ENCODE measurements at regions not wholly inside any gene's neighbourhood (a gene's known extent, or its start where the extent isn't known, plus 50 kb on each side); places are given as distances from the start of the nearest gene placed in this dataset.

- no peak overlapping the region for H3K27ac Mint-ChIP-seq
- no peaks in the 10 kb centered on the region for H3K36me3 Mint-ChIP-seq
- H3K27me3 Mint-ChIP-seq (ENCODE audit: low read depth in 3 of 3): peaks cover 0 to 2% (median 0%) of the 10 kb centered on the region in 3 donors
- peaks cover 0 to 15% (median 4%) of the 10 kb centered on the region in 6 donors for H3K9me3 Mint-ChIP-seq
- no peak overlapping the region for H3K4me3 Mint-ChIP-seq
- H3K4me1 Mint-ChIP-seq: no peaks in the 10 kb centered on the region
- no peak for DNase-seq
Observed at GRCh38 chr9:27934471-27934870, 361.2 kb upstream of the C9orf72 start.

GRCh38 chr9:27939186-27939585, 365.9 kb upstream of the C9orf72 start:
- no peak for DNase-seq
- Mint-ChIP-seq H3K4me1 (no peaks in the 10 kb centered on the region), H3K36me3 (no peaks in the 10 kb centered on the region), H3K27ac (no peak overlapping the region), H3K27me3 (ENCODE audit: low read depth in 3 of 3) (peaks cover 0 to 2% (median 0%) of the 10 kb centered on the region in 3 donors), H3K9me3 (peaks cover 0 to 11% (median 4%) of the 10 kb centered on the region in 6 donors), H3K4me3 (no peak overlapping the region)

- no peaks in the 10 kb centered on the region for H3K27me3 Mint-ChIP-seq (ENCODE audit: low read depth in 3 of 3)
Observed at GRCh38 chr9:27940535-27940934, 367.3 kb upstream of the C9orf72 start.

GRCh38 chr9:27943501-27943900, 370.2 kb upstream of the C9orf72 start:
- no peak overlapping the region for H3K4me3 Mint-ChIP-seq
- DNase-seq: no peak
- H3K27me3 Mint-ChIP-seq (ENCODE audit: low read depth in 3 of 3): no peaks in the 10 kb centered on the region
- no peak overlapping the region for H3K27ac Mint-ChIP-seq
- no peaks in the 10 kb centered on the region for H3K36me3 Mint-ChIP-seq
- H3K9me3 Mint-ChIP-seq: peaks cover 0 to 13% (median 2%) of the 10 kb centered on the region in 6 donors
- no peaks in the 10 kb centered on the region for H3K4me1 Mint-ChIP-seq

More at GRCh38 chr9:27940535-27940934, 367.3 kb upstream of the C9orf72 start:
- Mint-ChIP-seq H3K9me3 (peaks cover 0 to 3% (median 2%) of the 10 kb centered on the region in 6 donors), H3K27ac (no peak overlapping the region), H3K4me1 (no peaks in the 10 kb centered on the region), H3K36me3 (no peaks in the 10 kb centered on the region), H3K4me3 (no peak overlapping the region)
- DNase-seq: no peak

- Mint-ChIP-seq H3K4me3 (no peak overlapping the region), H3K4me1 (no peaks in the 10 kb centered on the region), H3K27ac (no peak overlapping the region), H3K27me3 (ENCODE audit: low read depth in 3 of 3) (peaks cover 0 to 1% (median 0%) of the 10 kb centered on the region in 3 donors), H3K9me3 (peaks cover 2 to 19% (median 4%) of the 10 kb centered on the region in 6 donors), H3K36me3 (peaks cover 5 to 8% (median 7%) of the 10 kb centered on the region in 3 donors)
- DNase-seq: no peak
Observed at GRCh38 chr9:27945386-27945785, 372.1 kb upstream of the C9orf72 start.

- H3K4me1 Mint-ChIP-seq: no peaks in the 10 kb centered on the region
- no peak overlapping the region for H3K27ac Mint-ChIP-seq
- no peak for DNase-seq
- H3K9me3 Mint-ChIP-seq: peaks cover 2 to 22% (median 5%) of the 10 kb centered on the region in 6 donors
- no peak overlapping the region for H3K4me3 Mint-ChIP-seq
- peaks cover 0 to 2% (median 0%) of the 10 kb centered on the region in 3 donors for H3K27me3 Mint-ChIP-seq (ENCODE audit: low read depth in 3 of 3)
- peaks cover 5 to 13% (median 8%) of the 10 kb centered on the region in 3 donors for H3K36me3 Mint-ChIP-seq
Observed at GRCh38 chr9:27950382-27950781, 377.1 kb upstream of the C9orf72 start.

- H3K9me3 Mint-ChIP-seq: peaks cover 0 to 10% (median 4%) of the 10 kb centered on the region in 6 donors
- no peak for DNase-seq
- H3K27me3 Mint-ChIP-seq (ENCODE audit: low read depth in 3 of 3): peaks cover 0 to 2% (median 0%) of the 10 kb centered on the region in 3 donors
- H3K27ac Mint-ChIP-seq: no peak overlapping the region
- H3K36me3 Mint-ChIP-seq: peaks cover under 1 to 9% (median 6%) of the 10 kb centered on the region in 3 donors
- H3K4me1 Mint-ChIP-seq: no peaks in the 10 kb centered on the region
- H3K4me3 Mint-ChIP-seq: no peak overlapping the region
Observed at GRCh38 chr9:27954858-27955257, 381.6 kb upstream of the C9orf72 start.

- Mint-ChIP-seq H3K9me3 (peaks cover 3 to 14% (median 11%) of the 10 kb centered on the region in 6 donors), H3K36me3 (peaks cover 0 to 3% (median 0%) of the 10 kb centered on the region in 3 donors), H3K27ac (no peak overlapping the region), H3K4me1 (no peaks in the 10 kb centered on the region), H3K27me3 (ENCODE audit: low read depth in 3 of 3) (peaks cover 0 to 3% (median 1%) of the 10 kb centered on the region in 3 donors), H3K4me3 (no peak overlapping the region)
- no peak for DNase-seq
Observed at GRCh38 chr9:27963836-27964235, 390.6 kb upstream of the C9orf72 start.

GRCh38 chr9:27967210-27967609, 393.9 kb upstream of the C9orf72 start:
- Mint-ChIP-seq H3K4me1 (no peaks in the 10 kb centered on the region), H3K9me3 (peaks cover 0 to 12% (median 9%) of the 10 kb centered on the region in 6 donors), H3K4me3 (no peak overlapping the region), H3K27ac (no peak overlapping the region), H3K36me3 (no peaks in the 10 kb centered on the region), H3K27me3 (ENCODE audit: low read depth in 3 of 3) (peaks cover 0 to 3% (median 1%) of the 10 kb centered on the region in 3 donors)
- no peak for DNase-seq

GRCh38 chr9:27977931-27978330, 404.6 kb upstream of the C9orf72 start:
- H3K27ac Mint-ChIP-seq: no peak overlapping the region
- DNase-seq: no peak
- H3K4me3 Mint-ChIP-seq: no peak overlapping the region
- H3K36me3 Mint-ChIP-seq: no peaks in the 10 kb centered on the region
- peaks cover 0 to 3% of the 10 kb centered on the region in 2 donors for H3K4me1 Mint-ChIP-seq
- peaks cover 2 to 6% (median 3%) of the 10 kb centered on the region in 3 donors for H3K27me3 Mint-ChIP-seq (ENCODE audit: low read depth in 3 of 3)
- H3K9me3 Mint-ChIP-seq: peaks cover 0 to 12% (median 2%) of the 10 kb centered on the region in 6 donors

- peaks cover 2 to 7% (median 5%) of the 10 kb centered on the region in 3 donors for H3K27me3 Mint-ChIP-seq (ENCODE audit: low read depth in 3 of 3)
- peaks cover 1 to 2% of the 10 kb centered on the region in 2 donors for H3K4me1 Mint-ChIP-seq
- peaks cover 0 to 5% (median 3%) of the 10 kb centered on the region in 3 donors for H3K36me3 Mint-ChIP-seq
- DNase-seq: no peak
- no peak overlapping the region for H3K4me3 Mint-ChIP-seq
- H3K9me3 Mint-ChIP-seq: peaks cover 0 to 18% (median 6%) of the 10 kb centered on the region in 6 donors
- H3K27ac Mint-ChIP-seq: peak overlapping the region in 1 of 6 donors; percentile 56
Observed at GRCh38 chr9:27985714-27986113, 412.4 kb upstream of the C9orf72 start.

GRCh38 chr9:27990524-27990923, 417.2 kb upstream of the C9orf72 start:
- Mint-ChIP-seq H3K9me3 (peaks cover 4 to 22% (median 12%) of the 10 kb centered on the region in 6 donors), H3K27me3 (ENCODE audit: low read depth in 3 of 3) (peaks cover 0 to 2% (median 0%) of the 10 kb centered on the region in 3 donors), H3K36me3 (peaks cover 0 to 5% (median 3%) of the 10 kb centered on the region in 3 donors), H3K4me3 (no peak overlapping the region), H3K4me1 (peaks cover 4 to 6% of the 10 kb centered on the region in 2 donors), H3K27ac (no peak overlapping the region)
- no peak for DNase-seq

- DNase-seq: no peak
Observed at GRCh38 chr9:27991221-27991620, 417.9 kb upstream of the C9orf72 start.

GRCh38 chr9:28001096-28001495, 427.8 kb upstream of the C9orf72 start:
- H3K4me3 Mint-ChIP-seq: no peak overlapping the region

More at GRCh38 chr9:27991221-27991620, 417.9 kb upstream of the C9orf72 start:
- no peak overlapping the region for H3K27ac Mint-ChIP-seq
- no peak overlapping the region for H3K4me3 Mint-ChIP-seq
- peaks cover 0 to 5% (median 3%) of the 10 kb centered on the region in 3 donors for H3K36me3 Mint-ChIP-seq
- H3K27me3 Mint-ChIP-seq (ENCODE audit: low read depth in 3 of 3): peaks cover 0 to 2% (median 0%) of the 10 kb centered on the region in 3 donors
- H3K4me1 Mint-ChIP-seq: peaks cover 4 to 6% of the 10 kb centered on the region in 2 donors
- H3K9me3 Mint-ChIP-seq: peaks cover 4 to 22% (median 12%) of the 10 kb centered on the region in 6 donors

GRCh38 chr9:28004900-28005299, 431.6 kb upstream of the C9orf72 start:
- H3K4me1 Mint-ChIP-seq: no peaks in the 10 kb centered on the region
- H3K27me3 Mint-ChIP-seq (ENCODE audit: low read depth in 3 of 3): no peaks in the 10 kb centered on the region
- no peak overlapping the region for H3K4me3 Mint-ChIP-seq
- DNase-seq: no peak
- peaks cover 0 to 14% (median 1%) of the 10 kb centered on the region in 6 donors for H3K9me3 Mint-ChIP-seq
- no peak overlapping the region for H3K27ac Mint-ChIP-seq
- H3K36me3 Mint-ChIP-seq: no peaks in the 10 kb centered on the region

More at GRCh38 chr9:28001096-28001495, 427.8 kb upstream of the C9orf72 start:
- Mint-ChIP-seq H3K4me1 (no peaks in the 10 kb centered on the region), H3K27me3 (ENCODE audit: low read depth in 3 of 3) (no peaks in the 10 kb centered on the region), H3K27ac (no peak overlapping the region), H3K36me3 (no peaks in the 10 kb centered on the region), H3K9me3 (peaks cover 0 to 25% (median 3%) of the 10 kb centered on the region in 6 donors)
- no peak for DNase-seq
